HG03103 (cell line): ENCODE measurements at regions not wholly inside any gene's neighbourhood (a gene's known extent, or its start where the extent isn't known, plus 50 kb on each side); places are given as distances from the start of the nearest gene placed in this dataset.
"Not testable (repeated sequence)": the region's sequence is repeated elsewhere in the genome, so short reads cannot be mapped to it uniquely, and the experiment has no call there.

ENCODE experiments used
- ATAC-seq: cut with Tn5 transposase; IDR thresholded peaks from one replicate; pipeline ENCODE4 v1.9.1; 2021; ENCODE audit warnings: low read depth; ENCODE audit not compliant: unreplicated experiment

DNA sequence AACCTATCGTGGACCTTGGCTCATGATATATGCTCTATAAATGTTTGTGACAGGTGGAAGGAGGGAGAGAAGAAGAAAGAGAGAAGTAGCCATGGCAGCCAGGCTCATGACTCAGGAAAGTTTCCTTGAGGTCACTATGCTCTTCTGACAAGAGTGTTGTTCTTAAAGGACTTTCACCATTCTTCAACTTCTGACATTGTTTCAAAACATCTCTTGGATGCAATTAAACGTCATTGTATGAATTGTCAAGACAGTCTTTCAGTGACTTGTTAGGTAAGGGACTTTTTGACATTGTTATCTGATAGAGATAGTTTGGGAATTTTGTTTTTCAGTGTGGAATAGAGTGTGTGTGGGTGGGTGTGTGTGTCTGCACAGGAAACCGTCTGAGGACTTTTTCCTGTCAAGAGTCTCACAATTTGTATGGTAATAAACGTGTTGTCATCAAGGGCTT, 617.0 kb downstream of the MID1IP1 start:
- no peak for ATAC-seq

DNA sequence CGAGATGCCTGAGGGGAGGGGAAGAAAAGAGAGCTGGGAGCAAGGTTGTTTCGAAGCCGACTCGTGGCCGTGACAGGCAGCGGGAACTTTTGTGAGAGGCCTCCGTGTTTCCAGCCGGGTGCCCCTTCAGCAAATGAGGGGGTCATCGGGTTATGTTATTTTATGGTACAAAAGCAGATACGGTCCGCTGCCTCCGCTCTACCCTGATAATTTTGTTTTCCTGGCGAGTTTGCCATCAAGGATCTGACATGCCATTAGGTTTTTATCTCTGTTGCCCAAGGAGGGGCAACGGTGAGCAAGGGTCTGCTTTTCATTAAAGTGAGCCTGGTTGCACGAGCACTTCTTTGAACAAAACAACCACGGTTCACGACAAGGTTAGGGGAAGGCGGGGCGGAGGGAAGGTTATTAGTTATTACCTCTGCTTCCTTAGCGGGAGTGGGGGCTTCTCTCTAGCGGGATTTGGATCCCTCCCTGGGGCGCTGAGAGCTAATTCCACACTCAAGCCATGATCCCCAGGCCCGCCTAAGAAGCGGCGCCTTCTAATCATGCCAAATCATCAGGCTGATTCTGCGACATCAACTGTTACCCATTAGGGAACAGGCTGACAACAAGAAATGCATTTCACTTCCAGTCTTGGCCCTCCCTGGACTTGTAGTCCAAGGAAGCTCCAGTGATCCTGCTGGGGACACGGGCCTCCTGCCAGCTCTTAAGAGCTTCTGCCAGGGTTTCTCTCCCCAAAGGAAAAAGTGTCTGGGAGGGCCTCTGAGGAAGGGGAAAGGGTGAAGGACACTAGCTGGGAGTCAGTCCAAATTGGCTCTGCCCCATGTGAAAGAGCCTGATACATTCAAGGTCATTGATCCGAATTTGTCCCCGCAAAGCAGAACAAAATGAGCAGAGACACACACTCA, 617.7 kb downstream of the MID1IP1 start:
- no peak for ATAC-seq

DNA sequence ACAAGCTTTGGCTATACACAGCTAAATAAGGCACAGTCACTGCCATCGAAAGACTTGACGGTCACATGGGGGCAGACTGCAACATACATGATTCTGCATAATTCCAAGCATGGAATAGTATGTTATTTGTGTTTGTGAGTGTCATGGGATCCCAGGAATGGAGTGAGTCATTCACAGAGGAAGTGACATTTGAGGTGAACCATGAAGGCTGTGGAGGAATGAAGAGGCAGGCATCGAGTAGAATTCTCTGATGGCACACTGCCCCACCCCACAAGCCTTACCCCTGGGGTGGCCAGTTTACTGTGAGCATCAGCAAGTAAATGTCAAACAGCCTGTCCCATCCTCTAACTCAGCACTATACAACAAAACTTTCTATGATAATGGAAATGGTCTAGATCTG, 619.7 kb downstream of the MID1IP1 start:
- no peak for ATAC-seq

DNA sequence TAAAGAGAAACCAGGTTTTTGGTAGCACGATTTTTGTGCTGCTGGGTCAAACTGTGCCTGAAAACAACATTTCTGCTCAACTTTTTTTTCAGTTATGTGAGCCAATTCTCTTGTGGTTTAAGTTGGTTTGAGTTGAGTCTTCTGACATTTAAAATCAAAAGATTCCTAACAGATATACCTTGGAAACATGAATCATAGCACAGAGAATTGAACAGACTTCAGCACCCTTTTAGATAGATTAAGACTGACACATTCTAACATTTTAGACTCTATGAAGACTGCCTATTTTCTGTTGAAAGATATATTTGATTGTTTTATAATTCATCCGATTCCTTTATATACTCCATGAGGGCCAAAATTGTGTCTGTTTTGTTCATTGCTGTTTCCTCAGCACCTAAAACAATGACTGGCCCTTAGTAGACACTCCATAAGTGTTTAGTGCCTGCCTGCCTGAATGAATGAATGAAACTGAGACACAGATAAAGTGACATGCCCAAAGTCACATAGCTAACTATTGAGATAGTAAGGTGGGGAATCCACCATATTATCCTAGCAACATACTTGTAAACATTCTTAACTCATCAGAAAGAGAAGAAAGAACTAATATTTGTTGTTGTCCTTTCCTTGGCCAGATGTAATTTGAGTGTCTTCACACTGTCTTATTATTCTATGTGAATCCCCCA, 624.0 kb downstream of the MID1IP1 start:
- no peak for ATAC-seq

DNA sequence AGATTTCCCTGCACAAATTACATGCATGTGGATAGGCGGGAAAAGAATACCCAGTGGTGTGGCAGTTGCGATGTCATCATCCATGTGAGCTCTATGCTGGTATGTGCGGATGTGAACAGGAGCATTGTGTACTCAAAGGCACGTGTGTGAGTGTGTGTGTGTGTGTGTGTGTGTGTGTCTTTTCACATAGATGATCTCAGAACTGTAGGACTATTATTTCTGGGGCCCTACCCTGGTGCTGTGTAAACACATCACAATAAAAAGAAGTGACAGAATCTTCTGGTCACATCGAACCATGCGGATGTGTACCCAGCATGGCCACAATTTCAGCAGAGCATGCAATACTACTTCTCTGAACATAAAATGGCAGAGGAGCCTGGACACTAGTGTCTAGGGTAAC, 624.8 kb downstream of the MID1IP1 start:
- no peak for ATAC-seq

DNA sequence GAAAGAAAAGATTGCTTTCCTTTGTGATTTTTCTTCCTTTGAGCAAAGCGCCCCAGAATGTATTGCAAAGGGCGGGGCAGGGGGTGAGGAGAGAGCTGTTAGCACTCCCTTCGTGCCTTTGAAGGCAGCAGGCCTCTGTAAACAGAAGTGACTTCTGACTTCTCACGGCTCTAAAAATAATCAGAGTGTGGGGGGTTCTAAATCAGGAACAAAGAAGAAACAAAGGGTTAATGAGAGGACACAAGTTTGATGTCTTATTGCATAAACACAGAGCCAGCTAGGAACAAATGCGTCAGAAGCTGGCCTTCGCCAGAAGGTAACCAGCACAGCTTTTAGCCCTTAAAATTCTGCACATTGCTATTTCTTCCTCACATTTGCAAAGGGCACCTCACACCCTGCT, 626.2 kb downstream of the MID1IP1 start:
- ATAC-seq, result no peak

DNA sequence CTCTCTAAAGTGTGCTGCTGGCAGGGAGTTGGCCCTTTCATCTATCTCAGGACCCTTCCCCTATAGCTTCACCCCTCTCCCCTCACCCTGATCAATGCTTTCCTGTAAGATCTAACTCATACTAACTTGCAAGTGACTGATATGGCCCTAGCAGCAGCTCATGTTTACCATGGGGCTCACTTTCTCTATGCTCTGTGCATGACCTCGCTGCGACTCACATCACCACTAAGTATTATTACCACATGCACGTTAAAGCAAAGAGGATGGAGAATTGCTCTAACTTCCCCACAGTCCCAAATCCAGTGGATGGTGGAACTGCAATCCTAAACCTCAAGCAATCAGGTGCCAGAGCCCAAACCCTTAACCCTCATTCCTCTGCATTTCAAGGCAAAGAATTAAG, 626.6 kb downstream of the MID1IP1 start:
- no peak for ATAC-seq

DNA sequence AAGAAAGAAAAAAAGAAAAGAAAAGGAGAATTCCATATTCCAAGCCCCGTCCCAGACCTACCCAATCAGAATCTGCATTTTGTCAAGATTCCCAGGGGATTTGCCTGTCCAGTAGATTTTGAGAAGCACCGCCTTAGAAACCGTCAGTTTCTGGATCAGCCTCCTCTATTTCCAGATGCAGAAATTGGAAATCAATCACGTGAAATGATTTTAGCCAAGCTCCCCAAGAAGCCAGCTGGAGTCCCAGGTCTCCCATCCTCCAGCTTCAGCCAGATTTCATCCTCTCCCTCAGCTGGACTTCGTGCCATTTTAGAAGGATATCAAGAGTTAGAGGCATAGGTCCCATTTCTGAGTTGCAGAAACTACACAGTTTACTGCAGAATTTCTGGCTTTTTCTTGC, 629.3 kb downstream of the MID1IP1 start:
- no peak for ATAC-seq

DNA sequence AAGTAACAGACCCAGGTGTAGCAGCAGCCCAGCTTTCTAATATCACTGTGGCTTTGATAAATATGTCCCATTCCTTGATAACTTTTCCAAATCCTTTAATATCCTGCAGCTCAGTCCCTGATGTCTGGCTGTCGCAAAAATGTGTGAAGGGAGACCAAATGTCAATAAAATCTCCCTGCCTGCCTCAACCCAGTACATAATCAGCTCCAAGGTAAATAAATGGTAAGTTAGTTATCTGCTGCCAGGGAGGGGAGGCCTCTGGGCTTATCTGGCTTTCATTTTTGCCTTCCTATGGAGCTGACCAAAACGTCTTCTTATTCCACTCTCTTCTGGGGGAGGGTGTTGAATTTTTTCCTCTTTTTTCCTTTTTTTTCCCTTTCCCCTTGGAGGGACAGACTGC, 630.6 kb downstream of the MID1IP1 start:
- ATAC-seq, result no peak

DNA sequence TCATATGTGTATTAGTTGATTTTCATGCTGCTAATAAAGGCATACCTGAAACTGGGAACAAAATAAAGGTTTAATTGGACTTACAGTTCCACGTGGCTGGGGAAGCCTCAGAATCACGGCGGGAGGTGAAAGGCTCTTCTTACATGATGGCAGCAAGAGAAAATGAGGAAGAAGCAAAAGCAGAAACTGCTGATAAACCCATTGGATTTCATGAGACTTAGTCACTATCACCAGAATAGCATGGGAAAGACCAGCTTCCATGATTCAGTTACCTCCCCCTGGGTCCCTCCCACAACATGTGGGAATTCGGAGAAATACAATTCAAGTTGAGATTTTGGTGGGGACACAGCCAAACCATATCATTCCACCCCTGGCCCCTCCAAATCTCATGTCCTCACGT, 633.4 kb downstream of the MID1IP1 start:
- ATAC-seq, result not testable (repeated sequence)

DNA sequence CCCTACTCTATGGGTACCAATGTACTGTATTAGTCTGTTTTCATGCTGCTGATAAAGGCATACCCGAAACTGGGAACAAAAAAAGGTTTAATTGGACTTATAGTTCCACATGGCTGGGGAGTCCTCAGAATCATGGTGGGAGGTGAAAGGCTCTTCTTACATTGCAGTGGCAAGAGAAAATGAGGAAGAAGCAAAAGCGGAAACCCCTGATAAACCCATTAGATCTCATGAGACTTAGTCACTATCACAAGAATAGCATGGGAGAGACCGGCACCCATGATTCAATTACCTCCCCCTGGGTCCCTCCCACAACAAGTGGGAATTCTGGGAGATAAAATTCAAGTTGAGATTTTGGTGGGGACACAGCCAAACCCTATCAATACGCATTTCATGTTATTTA, 635.3 kb downstream of the MID1IP1 start:
- ATAC-seq, result not testable (repeated sequence)

DNA sequence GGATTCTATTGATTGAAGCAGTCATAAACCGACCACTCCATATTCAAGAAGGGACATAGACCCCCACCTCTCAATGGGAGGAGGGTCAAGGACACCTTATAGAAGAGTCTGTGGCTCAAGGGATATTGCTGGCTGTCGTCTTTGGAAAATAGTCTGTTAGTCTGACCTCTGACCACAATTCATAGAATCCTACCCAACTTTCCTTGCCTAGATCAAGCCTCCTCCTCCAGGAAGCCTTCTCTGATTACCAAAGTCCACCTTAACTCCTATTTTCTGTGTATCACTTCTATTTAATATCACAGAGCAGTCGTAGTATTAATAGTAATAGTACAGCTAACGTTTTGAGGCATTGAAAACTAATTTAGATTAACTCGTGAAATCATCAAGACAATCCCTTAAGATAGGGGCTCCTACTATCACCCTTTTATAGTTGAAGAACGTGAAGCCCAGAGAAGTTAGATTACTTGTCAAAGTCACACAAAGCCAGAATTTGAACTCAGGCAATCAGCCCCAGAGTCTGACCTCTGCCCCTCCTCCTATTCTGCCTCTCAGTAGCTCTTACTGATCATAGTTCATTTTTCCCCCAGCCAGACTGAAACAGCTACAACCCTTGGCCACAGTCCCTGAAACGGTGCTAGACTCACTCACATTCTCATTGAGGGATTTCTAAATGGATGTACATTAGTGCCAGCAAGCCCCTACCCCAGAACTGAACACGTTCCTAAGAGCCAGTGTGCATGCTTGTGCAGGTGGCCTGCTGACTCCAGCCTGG, 636.6 kb downstream of the MID1IP1 start:
- ATAC-seq, result no peak

DNA sequence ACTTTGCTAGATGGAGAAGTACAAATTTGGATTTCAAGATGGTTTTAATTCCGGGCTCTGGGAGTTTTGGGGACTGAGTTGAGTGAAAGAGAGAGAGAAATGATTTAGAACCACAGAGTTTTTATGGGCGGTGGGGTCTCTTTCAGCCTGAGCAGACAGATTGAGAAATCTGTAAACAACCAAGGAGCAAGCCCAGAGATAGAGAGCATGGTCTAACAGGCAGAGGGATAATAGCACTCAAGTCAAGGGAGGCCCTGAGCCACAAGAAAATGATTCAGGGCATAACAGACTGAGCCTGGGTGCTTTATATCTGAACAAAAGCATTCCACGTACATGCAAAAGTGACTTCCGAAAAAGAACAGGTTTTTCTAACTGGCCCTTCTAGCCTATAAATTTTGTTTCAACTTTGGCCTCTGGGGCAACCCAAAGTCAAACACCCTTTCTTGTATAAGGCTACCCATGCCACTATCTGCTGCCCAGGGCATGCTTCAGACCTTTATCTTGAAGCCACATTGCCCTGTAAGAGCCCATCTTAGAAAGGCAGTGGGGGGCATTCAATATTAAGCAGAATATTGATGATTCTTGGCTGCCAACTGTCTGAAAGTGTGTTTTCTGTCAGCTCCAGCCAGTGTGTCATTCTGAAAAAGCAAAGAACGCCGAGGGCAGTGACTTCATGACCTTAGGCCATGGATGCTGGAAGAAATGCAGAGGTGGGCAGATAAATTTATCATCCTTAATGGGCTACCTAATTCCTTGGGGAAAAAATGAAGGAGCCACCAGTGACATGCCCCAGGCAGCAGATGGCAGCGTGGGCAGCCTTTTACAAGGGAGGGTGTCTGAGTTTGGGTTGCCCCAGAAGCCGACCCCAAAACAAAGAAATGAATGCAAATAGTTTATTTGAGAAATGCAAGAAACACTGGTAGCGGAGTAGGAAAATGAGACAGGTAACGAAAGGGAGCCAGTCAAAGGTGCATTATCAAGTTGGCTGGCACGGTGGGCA, 637.6 kb downstream of the MID1IP1 start:
- ATAC-seq, result no peak

DNA sequence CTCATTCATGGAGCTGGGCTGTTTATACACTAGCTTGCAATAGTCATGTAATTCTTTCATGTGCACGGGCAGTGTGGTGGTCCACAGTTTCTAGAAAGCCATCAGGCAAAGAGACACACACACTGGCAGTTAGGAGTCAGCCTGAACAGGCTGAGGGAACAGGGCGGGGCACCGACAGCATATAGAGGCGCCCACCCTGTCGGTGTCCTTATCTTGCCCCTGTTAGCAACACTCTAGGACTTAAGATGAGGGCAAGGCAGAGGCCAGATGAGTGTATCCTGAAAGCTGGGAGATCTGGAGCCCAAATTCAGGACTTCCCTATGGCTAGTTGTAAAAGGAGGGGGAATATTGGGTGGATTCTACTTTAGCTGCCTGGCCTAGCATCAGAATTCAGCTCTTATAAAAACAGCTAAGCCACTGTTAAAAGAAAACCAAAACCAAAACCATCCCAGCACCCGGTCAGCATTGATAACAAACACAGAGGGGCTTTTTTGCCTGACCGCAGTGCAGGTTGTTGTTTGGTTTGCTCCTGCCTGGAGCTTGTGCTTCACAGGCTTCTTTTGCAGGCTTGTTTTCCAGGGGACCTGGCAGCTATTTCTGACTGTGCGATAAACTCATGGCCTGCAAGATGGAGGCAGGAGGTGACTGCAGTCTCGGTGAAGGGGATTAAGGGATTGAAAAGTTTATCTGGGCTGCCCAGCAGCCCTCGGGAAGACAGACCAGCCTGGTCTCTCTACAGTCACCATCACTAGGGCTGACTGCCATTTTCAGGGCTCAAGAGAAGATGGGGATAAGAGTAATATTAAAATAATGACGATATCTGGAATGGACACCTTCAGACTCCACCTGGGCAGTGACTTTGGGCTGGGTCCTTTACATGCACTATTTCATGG, 638.9 kb downstream of the MID1IP1 start:
- no peak for ATAC-seq

DNA sequence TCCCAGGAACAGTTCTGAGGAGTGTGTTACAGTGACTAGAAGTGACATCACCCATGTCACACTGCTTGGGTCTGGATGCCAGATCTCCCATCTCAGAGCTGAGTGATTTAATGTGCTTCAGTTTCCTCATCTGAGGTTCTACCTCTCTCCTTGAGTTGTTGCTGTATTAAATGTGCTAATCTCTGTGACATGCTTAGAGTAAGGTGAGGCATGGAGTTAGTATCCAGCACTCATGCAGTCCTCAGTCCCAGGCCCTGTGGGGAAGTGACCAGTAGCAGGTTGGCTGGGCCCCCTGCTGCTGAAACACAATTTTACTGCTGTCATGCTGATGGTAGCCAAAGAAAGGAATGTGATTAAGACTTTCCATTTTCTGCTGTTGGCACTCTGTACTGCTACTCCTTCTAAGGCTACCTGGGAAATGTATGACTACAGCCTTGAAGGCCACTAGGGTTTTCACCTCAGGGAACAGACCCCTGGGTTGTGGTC, 639.6 kb downstream of the MID1IP1 start:
- no peak for ATAC-seq

DNA sequence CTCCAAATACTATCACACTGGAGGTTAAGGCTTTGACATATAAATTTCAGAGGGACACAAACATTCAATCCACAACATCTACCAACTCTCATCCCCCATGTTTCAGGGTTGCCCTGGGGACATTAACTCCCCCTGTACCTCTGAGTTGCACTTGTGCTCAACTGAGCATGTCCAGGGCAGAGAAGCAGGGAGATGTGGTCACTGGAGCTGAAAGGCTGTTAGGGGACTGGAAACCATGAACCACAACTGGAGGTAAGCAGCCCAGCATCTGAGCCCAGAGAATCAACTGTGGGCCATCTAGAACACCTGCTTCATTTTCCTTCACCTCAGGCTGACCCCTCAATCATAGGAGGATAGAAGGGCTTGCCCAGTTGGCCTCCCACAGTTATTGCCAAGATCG, 641.1 kb downstream of the MID1IP1 start:
- no peak for ATAC-seq

DNA sequence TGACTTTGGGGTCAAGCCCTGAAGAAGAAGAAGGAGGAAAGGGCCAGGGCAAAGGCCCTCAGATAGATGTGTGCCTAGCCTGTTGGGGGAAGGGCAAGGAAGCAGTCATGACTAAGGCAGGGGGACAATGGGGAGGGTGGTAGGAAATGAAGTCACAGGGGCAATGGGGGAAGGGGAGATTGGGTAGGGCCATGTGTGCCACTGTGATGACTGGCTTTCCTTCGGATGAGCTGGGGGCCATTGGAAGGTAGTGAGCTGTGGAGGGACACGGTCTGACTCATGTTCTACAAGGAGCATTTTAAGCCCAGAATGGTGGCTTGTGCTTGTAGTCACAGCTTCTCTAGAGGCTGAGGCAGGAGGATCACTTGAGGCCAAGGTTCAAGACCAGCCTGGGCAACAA, 642.0 kb downstream of the MID1IP1 start:
- no peak for ATAC-seq

DNA sequence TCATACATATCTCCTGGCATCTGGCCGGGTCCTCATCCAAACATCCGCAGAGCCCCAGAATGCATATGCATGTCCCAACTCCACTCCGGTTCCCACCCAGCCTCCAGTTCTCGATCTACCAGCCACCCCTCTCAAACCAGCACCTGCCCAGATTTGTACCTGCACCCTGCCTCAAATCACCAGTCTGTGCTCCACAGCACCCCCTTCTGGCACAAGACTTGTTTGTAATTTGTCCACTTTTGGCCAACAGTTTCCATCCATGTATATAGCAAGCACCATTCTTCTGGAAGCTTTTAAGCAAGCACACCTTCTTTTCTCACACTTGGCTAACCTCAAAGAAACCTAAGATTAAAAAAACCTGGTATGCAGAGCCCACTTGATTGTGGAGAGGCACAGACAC, 644.1 kb downstream of the MID1IP1 start:
- no peak for ATAC-seq

DNA sequence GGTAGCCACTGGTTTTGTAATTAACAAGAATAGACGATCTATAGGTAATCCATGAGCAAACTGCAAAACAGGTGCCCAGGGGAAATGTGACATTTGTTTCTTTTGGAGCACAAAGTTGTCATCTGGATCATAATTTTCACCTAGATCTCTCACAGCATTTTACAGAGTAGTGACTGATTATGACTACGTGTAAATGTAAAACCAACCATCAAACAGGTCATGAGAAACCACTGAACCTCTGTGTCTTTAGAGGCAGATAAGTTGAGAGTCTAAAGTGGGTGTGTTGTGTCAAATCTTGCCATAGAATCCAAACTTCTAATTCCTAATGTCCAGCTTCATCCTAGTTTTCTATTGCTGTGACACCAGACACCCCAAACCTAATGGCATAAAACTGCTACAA, 648.1 kb downstream of the MID1IP1 start:
- ATAC-seq, result no peak
